H1 (cell line): ENCODE measurements at regions not wholly inside any gene's neighbourhood (a gene's known extent, or its start where the extent isn't known, plus 50 kb on each side); places are given as distances from the start of the nearest gene placed in this dataset.
A peak's percentile ranks its signal among the peaks of the same experiment; 100 is the strongest.

Source experiments
- CTCF ChIA-PET: fragments of 300-600 bp; sonication (Branson Sonifier 250); formaldehyde crosslinking; loops from one replicate; lab custom pipeline; 2021; ENCODE audit not compliant: partially characterized antibody; lab: Charles Lee
- POLR2A ChIA-PET: fragments of 300-600 bp; sonication (Branson Sonifier 250); formaldehyde crosslinking; loops from one replicate; lab custom pipeline; 2021; ENCODE audit warnings: inconsistent platforms; ENCODE audit not compliant: partially characterized antibody; lab: Charles Lee
- DNase-seq, 2 experiments: peaks; one replicate each; pipeline versions ENCODE4 v3.0.0 to v3.0.0-alpha.2; 2010 to 2022; ENCODE audit warnings: low spot score in 2 of 2, low read depth in 1 of 2, mixed read lengths in 1 of 2
- FAIRE-seq: peaks from 2 replicates; lab custom pipeline; 2011; peaks lifted over from hg19 to GRCh38; lab: Jason Lieb, UNC
- H2AFZ ChIP-seq: 2 replicates; pipeline ENCODE4 v1.8.1; 2012; ENCODE audit warnings: low read length, inconsistent platforms
- H2AK5ac ChIP-seq: 2 replicates; pipeline ENCODE4 v1.6.1; 2013; ENCODE audit warnings: low read depth, low read length
- H2BK120ac ChIP-seq: replicated peaks from 2 replicates; pipeline ENCODE3; 2013; ENCODE audit warnings: low read depth, low read length, inconsistent platforms
- H2BK12ac ChIP-seq: 2 replicates; pipeline ENCODE4 v1.6.1; 2013; ENCODE audit warnings: low read depth, low read length
- H2BK15ac ChIP-seq: 2 replicates; pipeline ENCODE4 v1.6.1; 2013; ENCODE audit warnings: low read length
- H2BK20ac ChIP-seq: 2 replicates; pipeline ENCODE4 v1.6.1; 2013; ENCODE audit warnings: low read length
- H2BK5ac ChIP-seq: 2 replicates; pipeline ENCODE4 v1.6.1; 2013; ENCODE audit warnings: low read depth, low read length
- H3K14ac ChIP-seq: 2 replicates; pipeline ENCODE4 v1.6.1; 2013; ENCODE audit warnings: inconsistent platforms; ENCODE audit not compliant: insufficient read length
- H3K18ac ChIP-seq: 2 replicates; pipeline ENCODE4 v1.6.1; 2013; ENCODE audit warnings: low read length; ENCODE audit errors: extremely low read depth
- H3K23ac ChIP-seq: 2 replicates; pipeline ENCODE4 v1.6.1; 2013; ENCODE audit warnings: inconsistent platforms; ENCODE audit not compliant: insufficient read length
- H3K23me2 ChIP-seq: 2 replicates; pipeline ENCODE4 v1.6.1; 2013; ENCODE audit warnings: low read depth, low read length
- H3K27ac ChIP-seq: 2 replicates; pipeline ENCODE4 v1.6.1; 2011; ENCODE audit warnings: low read depth, low read length, inconsistent platforms
- H3K27me3 ChIP-seq, 4 experiments: replicated peaks in 1 of 4; 1 replicate in 1 of 4; 2 replicates in 3 of 4; pipeline versions ENCODE4 v1.6.1 to v1.8.1; 2011 to 2013; ENCODE audit warnings: low read length in 3 of 4, mild to moderate bottlenecking in 3 of 4, inconsistent platforms in 2 of 4, mixed read lengths in 2 of 4, moderate library complexity in 1 of 4; ENCODE audit not compliant: control insufficient read depth in 3 of 4, insufficient read depth in 3 of 4; ENCODE audit errors: extremely low read depth in 1 of 4
- H3K36me3 ChIP-seq, 4 experiments: 2 replicates each; pipeline versions ENCODE4 v1.6.1 to v1.8.1; 2011 to 2013; ENCODE audit warnings: mild to moderate bottlenecking in 4 of 4, low read length in 3 of 4, moderate library complexity in 2 of 4, control low read depth in 1 of 4, inconsistent platforms in 1 of 4; ENCODE audit not compliant: insufficient read depth in 4 of 4, control insufficient read depth in 2 of 4
- H3K4ac ChIP-seq: replicated peaks from 2 replicates; pipeline ENCODE3; 2013; ENCODE audit warnings: low read length, low read depth, mixed read lengths, inconsistent platforms; ENCODE audit not compliant: insufficient read length
- H3K4me1 ChIP-seq, 4 experiments: replicated peaks in 1 of 4; 1 replicate in 1 of 4; 2 replicates in 3 of 4; pipeline versions ENCODE4 v1.6.1 to v1.8.1; 2011 to 2013; ENCODE audit warnings: low read length in 3 of 4, inconsistent platforms in 2 of 4, mixed read lengths in 1 of 4; ENCODE audit not compliant: insufficient read depth in 4 of 4, control insufficient read depth in 3 of 4
- H3K4me2 ChIP-seq, 2 experiments: 2 replicates each; pipeline versions ENCODE4 v1.6.1 to v1.8.1; 2011 to 2013; ENCODE audit warnings: low read depth in 2 of 2, low read length in 2 of 2, control low read depth in 1 of 2, inconsistent platforms in 1 of 2, mild to moderate bottlenecking in 1 of 2; ENCODE audit not compliant: insufficient read depth in 1 of 2
- H3K4me3 ChIP-seq, 4 experiments: fragments of 200-600, 300-600 bp in 1 of 4; sonication (generic), shearing (Covaris generic), sonication (Bioruptor Twin) in 1 of 4; 2 replicates each; pipeline versions ENCODE4 v1.5.1 to v1.8.1; 2011 to 2016; ENCODE audit warnings: low read length in 4 of 4, low read depth in 3 of 4, control low read depth in 2 of 4, inconsistent platforms in 2 of 4, mild to moderate bottlenecking in 2 of 4, mixed read lengths in 1 of 4, moderate library complexity in 1 of 4; ENCODE audit not compliant: insufficient read depth in 2 of 4; ENCODE audit errors: extremely low read depth in 1 of 4
- H3K56ac ChIP-seq: replicated peaks from 2 replicates; pipeline ENCODE3; 2013; ENCODE audit warnings: low read depth, mild to moderate bottlenecking, mixed read lengths, low read length, inconsistent platforms; ENCODE audit not compliant: insufficient read length
- H3K79me1 ChIP-seq: 2 replicates; pipeline ENCODE4 v1.6.1; 2013; ENCODE audit warnings: low read depth, low read length, control low read depth
- H3K79me2 ChIP-seq, 2 experiments: 2 replicates each; pipeline versions ENCODE4 v1.6.1 to v1.8.1; 2012 to 2013; ENCODE audit warnings: low read length in 2 of 2, mild to moderate bottlenecking in 2 of 2, inconsistent platforms in 1 of 2; ENCODE audit not compliant: insufficient read depth in 2 of 2, control insufficient read depth in 1 of 2
- H3K9ac ChIP-seq, 4 experiments: replicated peaks in 1 of 4; 1 replicate in 1 of 4; 2 replicates in 3 of 4; pipeline versions ENCODE4 v1.6.1 to v1.8.1; 2011 to 2013; ENCODE audit warnings: low read depth in 3 of 4, low read length in 3 of 4, control low read depth in 2 of 4, mild to moderate bottlenecking in 2 of 4, moderate library complexity in 2 of 4, inconsistent platforms in 1 of 4; ENCODE audit errors: extremely low read depth in 1 of 4
- H3K9me3 ChIP-seq, 2 experiments: 2 replicates each; pipeline versions ENCODE4 v1.6.1 to v1.8.1; 2012 to 2013; ENCODE audit warnings: mild to moderate bottlenecking in 2 of 2, moderate library complexity in 2 of 2, control low read depth in 1 of 2, inconsistent platforms in 1 of 2, low read depth in 1 of 2, low read length in 1 of 2, mixed read lengths in 1 of 2; ENCODE audit not compliant: insufficient read depth in 2 of 2
- H4K20me1 ChIP-seq, 2 experiments: replicated peaks in 1 of 2; 2 replicates each; pipeline versions ENCODE3 to v1.8.1; 2011 to 2013; ENCODE audit warnings: inconsistent platforms in 2 of 2, low read length in 2 of 2, mild to moderate bottlenecking in 1 of 2; ENCODE audit not compliant: insufficient read depth in 2 of 2, control insufficient read depth in 1 of 2
- H4K5ac ChIP-seq: 2 replicates; pipeline ENCODE4 v1.6.1; 2013; ENCODE audit warnings: low read length, low read depth, mixed read lengths, inconsistent platforms; ENCODE audit not compliant: insufficient read length
- H4K8ac ChIP-seq: 2 replicates; pipeline ENCODE4 v1.8.0; 2013; ENCODE audit warnings: mild to moderate bottlenecking, moderate library complexity, low read length, inconsistent platforms; ENCODE audit not compliant: insufficient read depth; ENCODE audit errors: extremely low read depth
- H4K91ac ChIP-seq: replicated peaks from 2 replicates; pipeline ENCODE3; 2013; ENCODE audit warnings: low read length, mixed read lengths, inconsistent platforms; ENCODE audit not compliant: insufficient read length
- CTCF ChIP-seq, 3 experiments: IDR thresholded peaks; 1 replicate in 2 of 3; 2 replicates in 1 of 3; pipeline versions ENCODE4 v1.5.1 to v1.6.1; 2011; ENCODE audit warnings: low read length in 3 of 3, mild to moderate bottlenecking in 3 of 3, inconsistent platforms in 2 of 3, low read depth in 1 of 3, moderate library complexity in 1 of 3; ENCODE audit not compliant: insufficient read depth in 1 of 3; ENCODE audit errors: control extremely low read depth in 1 of 3
- KDM5A ChIP-seq: fragments of 200-600 bp; IDR thresholded peaks from 2 replicates; pipeline ENCODE4 v1.7.1; 2012; ENCODE audit warnings: mild to moderate bottlenecking, low read length, inconsistent platforms, mixed read lengths
- RAD21 ChIP-seq, 2 experiments: IDR thresholded peaks in 1 of 2; conservative IDR thresholded peaks in 1 of 2; 2 replicates each; pipeline ENCODE4 v1.6.1; 2011; ENCODE audit warnings: low read depth in 2 of 2, low read length in 2 of 2, improper control_type of control experiment in 1 of 2, inconsistent platforms in 1 of 2, mild to moderate bottlenecking in 1 of 2, moderate library complexity in 1 of 2
- RNF2 ChIP-seq: fragments of 200-900, 300-1000 bp; sonication (generic); IDR thresholded peaks from 2 replicates; pipeline ENCODE4 v1.7.1; 2016; ENCODE audit warnings: borderline replicate concordance, low read depth, mild to moderate bottlenecking, antibody characterized with exemption, low read length; ENCODE audit not compliant: poor library complexity, severe bottlenecking; ENCODE audit errors: missing control alignments
- SIN3A ChIP-seq, 2 experiments: IDR thresholded peaks in 1 of 2; conservative IDR thresholded peaks in 1 of 2; 2 replicates each; pipeline ENCODE4 v1.6.1; 2011 to 2012; ENCODE audit warnings: low read length in 2 of 2, improper control_type of control experiment in 1 of 2, low read depth in 1 of 2, mild to moderate bottlenecking in 1 of 2
- WGBS, 2 experiments: shearing (Covaris generic) in 1 of 2; methylation state at CpG; one replicate each; pipeline versions ENCODE4 v1.1.6 to v1.1.7; 2013 to 2015; ENCODE audit warnings: low lambda C conversion rate in 2 of 2, mixed read lengths in 2 of 2, inconsistent platforms in 1 of 2, low coverage in 1 of 2, missing lambda C conversion rate in 1 of 2; ENCODE audit not compliant: insufficient replicate concordance in 2 of 2, insufficient coverage in 1 of 2, insufficient read length in 1 of 2; ENCODE audit errors: extremely low coverage in 1 of 2, missing lambda C conversion rate in 1 of 2; 5-methylcytosine and 5-hydroxymethylcytosine counted together

GRCh38 chr12:14167005-14167628 lies 185.7 kb upstream of the GRIN2B start:
- no peak overlapping the region for H2BK20ac ChIP-seq
- H3K79me1 ChIP-seq: no peaks in the 10 kb centered on the region
- no peaks in the 10 kb centered on the region for H3K27me3 ChIP-seq
- no peaks in the 10 kb centered on the region for H3K36me3 ChIP-seq
- no peak overlapping the region for H2BK12ac ChIP-seq
- no peak overlapping the region for H3K14ac ChIP-seq
- no peaks in the 10 kb centered on the region for H3K23me2 ChIP-seq
- H3K56ac ChIP-seq: no peak overlapping the region
- no peak overlapping the region for H4K5ac ChIP-seq
- no peak overlapping the region for H3K4me3 ChIP-seq
- no peak overlapping the region for H2BK15ac ChIP-seq
- H2BK120ac ChIP-seq: no peak overlapping the region
- H2AK5ac ChIP-seq: no peak overlapping the region
- FAIRE-seq: peak; percentile 95
- peak in 1 of 2 experiments; percentile 76 for DNase-seq
- no peak overlapping the region for H3K4me2 ChIP-seq
- H4K20me1 ChIP-seq: no peaks in the 10 kb centered on the region
- no peak overlapping the region for H4K91ac ChIP-seq
- WGBS, 2 experiments: 38% methylated on average over 4 of the region's 4 CpGs; no CpG with 5 or more reads in 1 of the 2 experiments
- TF ChIP-seq RAD21 (IDR thresholded peaks at IDR 0.05 in 1 of 2, conservative IDR thresholded peaks at IDR 0.05 in 1 of 2; ENCODE audit: low read depth in 2 of 2, low read length in 2 of 2) (peak; percentile 98 to 99), CTCF (IDR thresholded peaks at IDR 0.05; ENCODE audit: control extremely low read depth in 1 of 3, insufficient read depth in 1 of 3, low read depth in 1 of 3, low read length in 3 of 3) (peak; percentile 9 to 94 (median 88)), SIN3A (conservative IDR thresholded peaks at IDR 0.05 in 1 of 2, IDR thresholded peaks at IDR 0.05 in 1 of 2; ENCODE audit: low read depth in 1 of 2, low read length in 2 of 2) (0 out of 4 replicates have a peak, but pooled peaks of 1 of the 2 experiments have one; percentile 24), RNF2 (no peak), KDM5A (no peak)
- no peak overlapping the region for H3K27ac ChIP-seq
- ChIA-PET POLR2A (interaction anchor here (0.6 kb wide), 1 partner anchor 217 kb away, joined by 3 read pairs; no protein-coding TSS in a partner anchor), CTCF (interaction anchor here (0.6 to 3.2 kb wide), 48 partner anchors 9 to 913 kb away, joined by 3 to 22 read pairs (median 4); partner anchors contain the start of gene GRIN2B)
- H4K8ac ChIP-seq: no peak overlapping the region
- H3K79me2 ChIP-seq: no peaks in the 10 kb centered on the region
- no peak overlapping the region for H3K23ac ChIP-seq
- H3K9me3 ChIP-seq: no peaks in the 10 kb centered on the region
- H3K4me1 ChIP-seq: no peaks in the 10 kb centered on the region
- H3K9ac ChIP-seq: no peak overlapping the region
- H2BK5ac ChIP-seq: no peak overlapping the region
- no peak overlapping the region for H3K18ac ChIP-seq
- H3K4ac ChIP-seq: no peak overlapping the region
- H2AFZ ChIP-seq: no peak overlapping the region
